Uterus (tissue), 3 donors: ENCODE measurements at regions not wholly inside any gene's neighbourhood (a gene's known extent, or its start where the extent isn't known, plus 50 kb on each side); places are given as distances from the start of the nearest gene placed in this dataset.

Experiments used
- DNase-seq, 2 donors: peaks; one replicate each; pipeline ENCODE4 v3.0.0-alpha.2; 2019 to 2020
- H3K27ac ChIP-seq, 2 donors: fragments of 200-600 bp; sonication (generic); 1 replicate in 1 of 2; 2 replicates in 1 of 2; pipeline ENCODE4 v1.5.1; 2016 to 2018
- H3K27me3 ChIP-seq, 2 donors: fragments of 200-600 bp; sonication (generic); one replicate each; pipeline ENCODE4 v1.5.1; 2018 to 2019; ENCODE audit warnings: control low read depth in 1 of 2
- H3K36me3 ChIP-seq, 2 donors: fragments of 200-600 bp; sonication (generic); one replicate each; pipeline ENCODE4 v1.5.1; 2019; ENCODE audit warnings: control low read depth in 1 of 2
- H3K4me1 ChIP-seq, 2 donors: fragments of 200-600 bp; sonication (generic); one replicate each; pipeline ENCODE4 v1.5.1; 2018 to 2019; ENCODE audit warnings: control low read depth in 1 of 2
- H3K4me3 ChIP-seq, 2 donors: fragments of 200-600 bp; sonication (generic); 1 replicate in 1 of 2; 2 replicates in 1 of 2; pipeline ENCODE4 v1.5.1; 2018 to 2019; ENCODE audit warnings: mild to moderate bottlenecking in 1 of 2
- H3K9me3 ChIP-seq, 2 donors: fragments of 200-600 bp; sonication (generic); one replicate each; pipeline ENCODE4 v1.5.1; 2019; ENCODE audit warnings: control low read depth in 1 of 2
- POLR2A ChIP-seq, 2 donors: fragments of 450-650 bp; IDR thresholded peaks; one replicate each; pipeline ENCODE4 v1.6.1; 2016; ENCODE audit warnings: antibody characterized with exemption in 2 of 2, mild to moderate bottlenecking in 1 of 2, moderate library complexity in 1 of 2
- intact Hi-C: fragments of 100-400 bp; cut with DNase I; formaldehyde crosslinking; loops from one replicate; pipeline ENCODE4 v1.15.1; 2023; ENCODE audit warnings: low total_unique reads
- TF ChIP-seq, protein P1 (sequence below), 4 experiments: fragments of 200-600 bp in 2 of 4; fragments of 450-650 bp in 2 of 4; sonication (generic) in 2 of 4; IDR thresholded peaks; one replicate each; pipeline ENCODE4 v1.5.1; 2016 to 2019; ENCODE audit warnings: antibody characterized with exemption in 4 of 4, mild to moderate bottlenecking in 2 of 4, moderate library complexity in 1 of 4
- donor health status: DM: yes; HTN: yes; CAD: no.

DNA sequence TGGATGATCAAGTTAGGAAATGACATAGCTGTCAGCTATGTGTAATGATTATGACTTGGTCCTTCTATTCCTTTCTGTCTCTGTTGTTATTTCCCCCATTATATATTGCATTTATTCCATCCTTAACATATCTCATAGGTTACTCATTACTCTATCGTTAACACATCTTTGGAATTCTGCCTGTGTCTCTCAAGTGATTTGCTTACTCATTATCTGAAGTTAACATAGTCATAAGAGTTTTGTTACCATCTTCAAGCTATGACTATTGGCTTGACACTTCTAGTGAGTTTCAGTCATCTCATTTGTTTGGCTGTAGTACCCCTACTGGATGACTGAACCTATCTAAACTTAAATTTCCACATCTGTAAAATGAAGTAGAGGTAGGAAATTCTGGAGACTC is 286.1 kb upstream of the PPP1R2C start:
- Histone ChIP-seq H3K4me1 (no peaks in the 10 kb centered on the region), H3K27me3 (peaks cover 0 to 7% of the 10 kb centered on the region in 2 donors), H3K9me3 (no peaks in the 10 kb centered on the region), H3K27ac (no peak overlapping the region), H3K4me3 (no peak overlapping the region), H3K36me3 (no peaks in the 10 kb centered on the region)
- intact Hi-C loops, result no loop called here
- no peak for TF ChIP-seq POLR2A (IDR thresholded peaks at IDR 0.05)
- TF ChIP-seq, protein P1, sequence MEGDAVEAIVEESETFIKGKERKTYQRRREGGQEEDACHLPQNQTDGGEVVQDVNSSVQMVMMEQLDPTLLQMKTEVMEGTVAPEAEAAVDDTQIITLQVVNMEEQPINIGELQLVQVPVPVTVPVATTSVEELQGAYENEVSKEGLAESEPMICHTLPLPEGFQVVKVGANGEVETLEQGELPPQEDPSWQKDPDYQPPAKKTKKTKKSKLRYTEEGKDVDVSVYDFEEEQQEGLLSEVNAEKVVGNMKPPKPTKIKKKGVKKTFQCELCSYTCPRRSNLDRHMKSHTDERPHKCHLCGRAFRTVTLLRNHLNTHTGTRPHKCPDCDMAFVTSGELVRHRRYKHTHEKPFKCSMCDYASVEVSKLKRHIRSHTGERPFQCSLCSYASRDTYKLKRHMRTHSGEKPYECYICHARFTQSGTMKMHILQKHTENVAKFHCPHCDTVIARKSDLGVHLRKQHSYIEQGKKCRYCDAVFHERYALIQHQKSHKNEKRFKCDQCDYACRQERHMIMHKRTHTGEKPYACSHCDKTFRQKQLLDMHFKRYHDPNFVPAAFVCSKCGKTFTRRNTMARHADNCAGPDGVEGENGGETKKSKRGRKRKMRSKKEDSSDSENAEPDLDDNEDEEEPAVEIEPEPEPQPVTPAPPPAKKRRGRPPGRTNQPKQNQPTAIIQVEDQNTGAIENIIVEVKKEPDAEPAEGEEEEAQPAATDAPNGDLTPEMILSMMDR (IDR thresholded peaks at IDR 0.05), result no peak
- no peak for DNase-seq

DNA sequence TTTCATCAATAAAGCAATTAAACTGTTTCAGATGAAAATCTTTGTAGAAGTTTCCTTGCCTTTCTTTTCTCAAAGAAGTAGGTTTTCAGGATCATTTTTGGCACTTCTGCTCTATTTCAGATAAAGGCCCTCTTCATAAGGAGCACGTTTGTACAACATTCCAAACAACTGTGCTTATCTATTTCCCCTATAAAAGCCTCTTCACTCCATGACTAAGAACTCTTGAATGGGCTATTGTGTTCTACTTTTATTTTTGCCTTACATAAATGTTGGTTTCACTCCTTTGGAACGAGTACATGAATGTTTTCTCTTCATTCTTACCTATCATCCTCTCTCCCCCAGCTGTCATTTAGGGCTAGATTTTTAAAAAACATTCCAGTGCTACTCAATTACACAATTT is 288.0 kb upstream of the PPP1R2C start:
- intact Hi-C loops, result no loop called here
- no peak overlapping the region for H3K4me3 ChIP-seq
- no peak for TF ChIP-seq POLR2A (IDR thresholded peaks at IDR 0.05)
- TF ChIP-seq, protein P1 (IDR thresholded peaks at IDR 0.05), result no peak
- H3K9me3 ChIP-seq, result no peaks in the 10 kb centered on the region
- DNase-seq, result no peak
- H3K27ac ChIP-seq, result no peak overlapping the region
- no peaks in the 10 kb centered on the region for H3K36me3 ChIP-seq
- H3K27me3 ChIP-seq, result peaks cover 0 to 7% of the 10 kb centered on the region in 2 donors
- no peaks in the 10 kb centered on the region for H3K4me1 ChIP-seq

DNA sequence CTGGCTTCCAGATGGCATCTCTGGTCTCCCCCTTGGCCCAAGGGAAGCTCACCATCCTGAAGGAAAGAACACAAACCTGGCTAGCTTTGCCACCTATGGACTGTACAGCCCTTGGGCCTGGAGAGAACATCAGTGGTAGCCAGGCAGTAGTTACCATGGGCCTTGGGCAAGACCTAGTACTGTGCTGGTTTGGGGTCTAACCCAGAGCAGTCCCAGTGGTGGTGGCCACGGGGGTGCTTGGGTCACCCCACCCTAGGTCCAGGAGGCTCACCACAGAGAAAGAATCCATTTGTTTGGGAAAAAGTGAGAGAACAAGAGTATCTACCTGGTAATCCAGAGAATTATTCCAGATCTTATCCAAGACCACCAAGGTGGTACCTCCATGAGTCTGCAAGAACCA is 290.7 kb upstream of the PPP1R2C start:
- DNase-seq, result no peak
- peaks cover 0 to 4% of the 10 kb centered on the region in 2 donors for H3K36me3 ChIP-seq
- intact Hi-C loops, result no loop called here
- TF ChIP-seq, protein P1 (IDR thresholded peaks at IDR 0.05), result no peak
- no peak for TF ChIP-seq POLR2A (IDR thresholded peaks at IDR 0.05)
- no peaks in the 10 kb centered on the region for H3K4me1 ChIP-seq
- H3K27me3 ChIP-seq, result peaks cover 0 to 4% of the 10 kb centered on the region in 2 donors
- H3K27ac ChIP-seq, result no peak overlapping the region
- H3K9me3 ChIP-seq, result no peaks in the 10 kb centered on the region
- H3K4me3 ChIP-seq, result no peak overlapping the region

DNA sequence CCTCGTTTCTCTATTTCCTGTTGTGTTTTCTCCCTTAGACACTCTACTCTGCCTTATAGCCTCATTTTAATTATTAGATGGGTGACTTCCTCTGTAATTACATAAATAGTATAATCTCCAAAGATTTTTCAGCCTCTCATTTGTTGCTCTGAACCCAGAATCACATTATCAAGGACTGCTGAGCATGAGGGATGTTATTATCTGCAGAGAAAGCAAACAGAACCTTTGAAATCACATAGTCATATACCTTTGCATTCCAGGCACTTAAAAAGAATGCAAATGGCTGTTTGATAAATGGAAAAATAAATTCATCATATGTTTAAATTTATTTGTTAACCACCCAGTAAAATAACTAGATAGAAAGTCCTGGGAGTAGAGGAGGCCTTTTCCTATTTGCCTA is 305.1 kb upstream of the PPP1R2C start:
- DNase-seq, result no peak
- intact Hi-C loops, result no loop called here

DNA sequence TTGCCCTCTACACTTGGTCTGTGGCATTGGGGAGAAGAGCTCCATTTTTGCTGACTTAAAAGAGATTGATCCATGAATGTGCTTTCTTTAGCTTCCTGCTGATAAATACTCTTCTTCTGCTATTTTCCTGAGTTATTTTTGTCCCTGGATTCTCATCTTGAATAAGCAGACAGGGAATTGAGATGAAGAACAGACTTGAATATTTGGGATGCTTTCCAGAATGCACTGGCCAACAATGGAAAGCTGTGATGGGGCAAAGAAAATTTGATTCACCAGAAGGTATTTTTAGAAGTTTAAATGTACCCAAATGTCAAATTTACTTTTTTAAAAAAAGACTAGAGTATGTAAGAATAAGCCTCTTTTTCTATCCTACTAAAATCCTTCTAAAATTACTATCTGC is 309.9 kb upstream of the PPP1R2C start:
- intact Hi-C loops, result no loop called here
- H3K27ac ChIP-seq, result no peak overlapping the region
- H3K4me3 ChIP-seq, result no peak overlapping the region
- TF ChIP-seq POLR2A (IDR thresholded peaks at IDR 0.05), result no peak
- TF ChIP-seq, protein P1 (IDR thresholded peaks at IDR 0.05), result no peak
- H3K27me3 ChIP-seq, result no peaks in the 10 kb centered on the region
- DNase-seq, result no peak
- H3K9me3 ChIP-seq, result no peaks in the 10 kb centered on the region
- no peaks in the 10 kb centered on the region for H3K4me1 ChIP-seq
- no peaks in the 10 kb centered on the region for H3K36me3 ChIP-seq

More for the DNA sequence above, 305.1 kb upstream of the PPP1R2C start:
- TF ChIP-seq POLR2A (IDR thresholded peaks at IDR 0.05), result no peak
- TF ChIP-seq, protein P1 (IDR thresholded peaks at IDR 0.05), result no peak
- H3K27me3 ChIP-seq, result no peaks in the 10 kb centered on the region
- H3K27ac ChIP-seq, result no peak overlapping the region
- H3K9me3 ChIP-seq, result no peaks in the 10 kb centered on the region
- H3K36me3 ChIP-seq, result no peaks in the 10 kb centered on the region
- no peak overlapping the region for H3K4me3 ChIP-seq
- H3K4me1 ChIP-seq, result no peaks in the 10 kb centered on the region
